ENCODE measurements at regions not wholly inside any gene's neighbourhood (a gene's known extent, or its start where the extent isn't known, plus 50 kb on each side); places are given as distances from the start of the nearest gene placed in this dataset.
"Not testable (repeated sequence)": the region's sequence is repeated elsewhere in the genome, so short reads cannot be mapped to it uniquely, and the experiment has no call there.

DNA sequence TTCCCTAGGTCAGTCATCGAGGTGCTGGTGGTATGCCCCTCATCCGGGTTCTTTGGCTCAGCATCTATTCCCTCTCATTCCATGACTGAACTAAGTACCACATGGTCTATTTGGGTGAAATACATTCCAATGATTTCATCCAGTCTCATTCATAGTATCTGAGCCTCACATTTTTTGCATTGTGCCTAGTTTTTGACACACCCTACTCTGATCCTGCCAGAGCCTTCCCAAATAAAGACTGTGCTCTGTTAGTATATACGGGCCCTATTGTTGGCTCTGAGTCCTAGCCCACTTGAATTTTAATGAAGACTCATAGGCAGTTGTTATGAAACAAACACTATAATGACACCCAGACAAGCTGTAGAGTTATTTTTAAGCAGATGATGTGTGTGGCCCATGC lies 740.7 kb downstream of the CETN3 start:
- DNase-seq (ENCODE audit: low read depth, low spot score), result no peak

DNA sequence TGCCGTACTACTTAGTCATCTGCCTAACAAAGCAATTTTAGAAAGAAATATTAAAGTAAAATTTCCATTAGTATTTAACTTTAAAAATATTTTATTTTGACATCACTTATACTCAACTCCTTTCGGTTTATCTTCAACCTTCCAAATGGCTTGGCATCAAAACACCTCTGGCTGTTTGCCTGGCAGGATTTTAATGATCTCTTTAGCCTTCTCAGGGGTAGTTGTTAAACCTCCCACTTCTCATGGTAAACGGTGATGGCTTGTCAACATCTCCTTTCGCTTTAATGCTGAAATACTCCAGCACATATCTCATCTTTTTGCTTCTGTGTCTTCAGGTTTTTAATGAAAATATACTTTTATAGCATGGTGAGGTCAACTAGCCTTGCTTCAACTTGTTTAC lies 747.1 kb downstream of the CETN3 start:
- DNase-seq (ENCODE audit: low read depth, low spot score), result no peak

DNA sequence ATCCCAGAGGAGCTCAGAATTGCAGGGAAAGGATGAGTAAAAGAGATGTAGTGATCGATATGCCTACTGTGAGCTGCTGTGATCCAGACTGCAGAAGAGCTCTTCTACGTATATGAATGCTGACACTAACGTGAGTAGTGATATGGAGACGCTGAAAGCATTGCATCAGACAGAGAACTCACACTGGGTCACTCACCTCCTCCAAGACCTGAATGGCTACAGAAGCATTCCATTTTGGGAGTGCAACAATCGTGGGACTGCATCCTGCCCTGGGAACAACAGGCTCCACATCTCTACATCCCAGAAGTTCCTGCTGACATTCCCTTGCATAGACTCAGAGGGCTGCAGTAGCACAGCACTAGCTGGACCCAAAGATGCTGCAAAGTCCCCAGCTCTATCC lies 755.9 kb upstream of the MEF2C start:
- no peak for DNase-seq (ENCODE audit: low read depth, low spot score)

DNA sequence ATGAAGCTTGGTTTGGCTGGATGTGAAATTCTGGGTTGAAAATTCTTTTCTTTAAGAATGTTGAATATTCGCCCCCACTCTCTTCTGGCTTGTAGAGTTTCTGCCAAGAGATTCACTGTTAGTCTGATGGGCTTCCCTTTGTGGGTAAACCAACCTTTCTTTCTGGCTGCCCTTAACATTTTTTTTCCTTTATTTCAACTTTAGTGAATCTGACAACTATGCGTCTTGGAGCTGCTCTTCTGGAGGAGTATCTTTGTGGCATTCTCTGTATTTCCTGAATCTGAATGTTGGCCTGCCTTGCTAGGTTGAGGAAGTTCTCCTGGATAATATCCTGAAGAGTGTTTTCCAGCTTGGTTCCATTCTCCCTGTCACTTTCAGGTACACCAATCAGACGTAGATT lies 751.2 kb upstream of the MEF2C start:
- DNase-seq (ENCODE audit: low read depth, low spot score), result not testable (repeated sequence)

DNA sequence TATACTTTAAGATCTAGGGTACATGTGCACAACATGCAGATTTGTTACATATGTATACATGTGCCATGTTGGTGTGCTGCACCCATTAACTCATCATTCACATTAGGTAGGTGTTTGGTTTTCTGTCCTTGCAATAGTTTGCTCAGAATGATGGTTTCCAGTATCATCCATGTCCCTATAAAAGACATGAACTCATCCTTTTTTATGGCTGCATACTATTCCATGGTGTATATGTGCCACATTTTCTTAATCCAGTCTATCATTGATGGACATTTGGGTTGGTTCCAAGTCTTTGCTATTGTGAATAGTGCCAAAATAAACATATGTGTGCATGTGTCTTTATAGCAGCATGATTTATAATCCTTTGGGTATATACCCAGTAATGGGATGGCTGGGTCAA lies 747.1 kb upstream of the MEF2C start:
- not testable (repeated sequence) for DNase-seq (ENCODE audit: low read depth, low spot score)

DNA sequence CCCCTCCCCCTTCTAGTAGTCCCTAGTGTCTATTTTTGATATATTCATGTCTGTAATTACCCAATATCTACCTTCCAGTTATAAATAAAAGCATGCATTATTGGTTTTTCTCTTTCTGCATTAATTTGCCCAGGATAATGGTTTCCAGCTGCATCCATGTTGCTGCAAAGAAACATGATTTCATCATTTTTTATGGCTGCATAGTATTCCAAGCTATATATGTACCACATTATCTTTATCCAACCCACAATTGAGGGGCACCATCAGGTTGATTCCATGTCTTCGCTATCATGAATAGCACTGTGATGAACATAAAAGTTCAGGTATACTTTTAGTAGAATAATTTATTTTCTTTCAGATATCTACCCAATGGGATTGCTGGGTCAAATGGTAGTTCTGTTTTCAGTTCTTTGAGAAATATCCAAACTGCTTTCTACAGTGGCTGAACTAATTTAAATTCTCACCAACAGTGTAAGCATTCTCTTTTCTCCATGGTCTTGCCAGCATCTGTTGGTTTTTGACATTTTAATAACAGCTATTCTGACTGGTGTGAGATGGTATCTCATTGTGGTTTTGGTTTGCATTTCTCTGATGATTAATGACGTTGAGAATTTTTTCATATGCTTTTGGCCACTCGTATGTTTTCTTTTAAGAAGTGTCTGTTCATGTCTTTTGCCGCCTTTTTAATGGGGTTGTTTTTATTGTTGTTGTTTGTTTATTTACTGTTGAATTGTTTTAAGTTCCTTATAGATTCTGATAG lies 746.1 kb upstream of the MEF2C start:
- no peak for DNase-seq (ENCODE audit: low read depth, low spot score)

DNA sequence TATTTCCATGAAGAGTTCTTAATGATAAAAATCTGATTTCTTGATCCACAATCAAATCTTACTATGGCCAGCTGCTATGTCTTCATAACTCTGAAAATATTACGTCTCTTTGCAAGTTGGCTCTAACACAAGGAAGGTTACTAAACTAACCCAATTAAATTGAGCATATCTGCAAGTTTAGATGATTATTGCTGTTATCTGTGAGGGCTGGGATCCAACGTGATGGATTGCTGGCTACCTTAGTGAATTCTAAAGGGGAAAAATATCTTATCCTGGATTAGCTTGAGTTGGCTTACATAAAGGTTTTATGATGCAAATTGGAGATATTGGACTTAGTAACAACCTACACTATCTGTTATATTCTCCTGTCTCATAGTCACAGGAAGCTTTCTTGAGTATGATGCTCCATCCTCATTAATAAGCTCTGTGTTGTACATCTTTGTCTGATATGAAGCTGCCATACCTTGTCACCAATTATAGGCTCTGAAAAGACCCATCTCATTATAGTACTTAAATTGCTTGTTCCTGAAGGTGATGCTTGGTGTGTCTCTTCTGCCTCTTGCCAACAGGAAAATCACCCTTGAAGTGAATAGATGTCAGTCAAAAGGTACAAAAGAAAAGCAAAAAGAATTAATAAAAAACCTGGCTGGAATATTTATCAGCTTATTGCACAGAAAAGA lies 733.0 kb upstream of the MEF2C start:
- no peak for DNase-seq (ENCODE audit: low read depth, low spot score)

DNA sequence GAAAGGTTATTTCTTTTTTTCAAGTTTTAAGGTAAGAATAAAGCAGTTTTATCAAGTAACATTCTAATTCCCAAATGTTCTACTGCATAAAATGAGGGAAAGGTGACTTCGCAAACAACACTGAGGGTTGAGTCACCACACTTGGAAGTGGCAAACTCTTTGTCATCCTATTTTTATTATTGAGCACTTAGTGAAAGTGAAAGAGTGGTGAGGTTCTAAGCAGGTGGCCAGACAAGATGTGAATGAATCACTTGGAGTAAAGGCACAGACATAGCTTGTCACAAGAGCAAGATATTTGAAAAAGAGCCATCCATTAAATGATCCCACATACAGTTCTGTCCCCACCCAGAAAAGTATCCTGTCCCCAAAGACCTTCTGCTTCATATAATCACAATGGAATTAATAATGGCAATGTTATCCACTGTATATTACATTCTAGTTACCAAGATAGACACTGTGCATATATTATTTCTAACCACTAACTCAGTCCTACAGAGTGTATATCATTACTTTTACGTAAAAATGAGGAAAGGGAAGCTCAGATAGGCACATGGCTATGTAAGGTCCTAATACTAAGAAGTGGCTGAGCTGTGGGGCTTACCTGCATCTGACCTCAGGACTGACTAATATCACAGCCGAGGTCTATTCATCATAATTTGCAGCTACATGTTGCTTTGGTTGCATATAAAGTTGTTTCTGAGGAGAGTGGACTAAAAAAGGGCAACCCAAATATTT lies 730.4 kb upstream of the MEF2C start:
- DNase-seq (ENCODE audit: low read depth, low spot score), result no peak

DNA sequence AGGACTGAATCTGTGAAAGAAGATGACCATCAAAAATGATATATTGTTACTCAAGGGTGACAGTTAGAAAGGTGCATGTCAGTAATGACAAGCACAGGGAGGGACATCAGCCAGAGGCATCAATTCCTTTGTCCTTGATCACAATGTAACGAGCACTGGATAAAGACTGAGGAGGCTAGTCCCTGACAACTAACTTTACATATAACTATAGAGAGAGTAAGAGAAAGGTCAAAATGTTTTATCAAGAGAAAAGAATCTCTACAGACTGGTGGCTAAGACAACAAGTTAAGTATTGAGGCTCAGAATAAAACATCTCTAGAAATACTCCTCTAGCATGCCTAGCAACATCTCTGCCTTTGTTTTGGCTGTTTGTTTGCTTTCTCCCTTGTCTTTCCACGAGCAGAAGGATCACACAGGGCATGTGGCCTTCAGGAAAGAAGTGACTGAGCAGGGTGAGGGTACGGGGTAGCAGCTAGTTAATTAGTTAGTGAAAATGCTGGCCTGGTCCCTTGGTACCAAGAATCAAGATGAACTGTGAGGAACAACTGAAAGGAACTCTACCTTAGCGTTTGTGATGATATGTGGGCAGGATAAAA lies 724.1 kb upstream of the MEF2C start:
- no peak for DNase-seq (ENCODE audit: low read depth, low spot score)

DNA sequence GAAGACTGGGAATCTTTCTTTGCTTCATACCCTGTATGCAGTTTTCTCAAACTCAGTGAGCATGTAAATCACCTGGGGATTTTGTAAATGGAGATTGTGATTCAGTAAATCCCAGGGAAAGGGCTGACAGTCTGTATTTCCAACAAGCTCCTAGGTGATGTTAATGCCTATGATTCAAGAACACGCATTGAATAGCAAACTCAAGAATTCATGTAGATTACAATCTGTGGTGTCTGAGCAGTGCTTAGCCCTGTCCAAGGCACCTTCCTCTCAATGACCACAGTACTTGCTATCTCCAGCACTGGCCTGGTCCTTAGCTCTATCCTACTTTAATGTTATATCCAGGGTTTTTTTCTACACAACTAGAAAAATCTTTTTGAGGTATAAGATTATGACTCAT lies 721.4 kb upstream of the MEF2C start:
- no peak for DNase-seq (ENCODE audit: low read depth, low spot score)

DNA sequence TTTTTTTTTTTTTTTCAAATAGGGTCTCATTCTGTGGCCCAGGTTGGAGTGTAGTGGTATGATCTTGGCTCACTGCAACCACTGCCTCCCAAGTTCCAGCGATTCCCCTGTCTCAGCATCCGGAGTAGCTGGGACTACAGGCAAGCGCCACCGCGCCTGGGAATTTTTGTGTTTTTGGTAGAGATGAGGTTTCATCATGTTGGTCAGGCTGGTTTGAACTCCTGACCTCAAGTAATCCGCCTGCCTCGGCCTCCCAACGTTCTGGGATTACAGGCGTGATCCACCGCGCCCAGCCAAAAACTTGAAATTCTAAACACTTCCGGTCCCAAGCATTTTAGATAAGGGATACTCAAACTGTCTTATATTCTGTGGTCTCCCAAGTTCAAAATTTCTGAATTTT lies 718.9 kb upstream of the MEF2C start:
- DNase-seq (ENCODE audit: low read depth, low spot score), result no peak

DNA sequence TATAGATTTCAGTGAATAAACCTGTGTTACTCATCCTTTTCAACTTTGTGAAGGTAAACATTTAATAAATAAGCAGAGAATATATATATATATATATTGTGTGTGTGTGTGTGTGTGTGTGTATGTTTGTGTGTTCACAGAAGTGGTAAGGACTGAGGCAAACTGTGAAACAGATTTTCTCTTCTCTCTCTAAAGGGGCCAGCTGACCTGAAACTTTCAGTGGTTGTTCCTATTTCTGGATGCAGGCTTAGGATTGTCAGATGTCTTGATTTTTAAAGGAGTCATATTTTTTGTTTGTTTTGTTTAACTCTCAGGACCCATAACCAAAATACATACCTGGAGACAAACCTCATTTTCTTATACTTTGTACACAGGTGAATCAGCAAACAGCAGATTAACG lies 714.9 kb upstream of the MEF2C start:
- no peak for DNase-seq (ENCODE audit: low read depth, low spot score)

DNA sequence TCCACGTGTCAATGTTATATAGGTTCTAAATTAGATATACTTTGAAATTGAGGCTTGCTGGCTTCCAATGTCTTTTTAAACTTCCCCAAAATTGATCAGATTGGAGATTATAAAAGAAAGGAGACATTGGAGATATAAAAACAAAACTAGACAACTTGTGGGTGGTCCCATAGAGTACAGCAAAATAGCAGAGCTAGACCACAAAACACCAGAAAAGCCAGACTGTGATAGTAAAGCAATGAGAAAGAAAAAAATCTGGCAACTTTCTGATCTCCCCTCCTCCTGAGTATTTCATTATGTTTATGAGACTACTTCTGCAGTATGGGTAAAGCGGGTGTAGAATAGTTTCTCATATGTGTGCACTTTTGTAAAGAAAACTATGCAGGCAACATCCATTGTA lies 713.8 kb upstream of the MEF2C start:
- DNase-seq (ENCODE audit: low read depth, low spot score), result no peak

DNA sequence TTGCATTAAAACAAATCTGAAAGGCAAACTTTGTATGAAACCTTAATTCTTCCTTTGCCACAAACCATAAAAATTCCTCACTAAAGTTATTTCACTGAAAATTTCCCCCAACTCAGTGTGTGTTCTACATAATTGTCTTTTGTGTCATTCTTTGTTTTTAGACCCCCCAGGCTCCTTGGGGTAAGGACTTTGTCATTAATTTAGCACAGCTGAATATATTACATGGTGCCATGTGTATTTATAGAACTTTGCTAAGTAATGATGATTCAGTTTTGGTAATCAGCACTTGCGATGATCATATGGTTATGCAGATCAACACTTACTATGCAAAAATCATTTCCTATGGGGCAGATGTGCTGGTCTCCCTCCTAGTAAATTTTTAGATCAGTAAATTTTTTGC lies 712.1 kb upstream of the MEF2C start:
- no peak for DNase-seq (ENCODE audit: low read depth, low spot score)

DNA sequence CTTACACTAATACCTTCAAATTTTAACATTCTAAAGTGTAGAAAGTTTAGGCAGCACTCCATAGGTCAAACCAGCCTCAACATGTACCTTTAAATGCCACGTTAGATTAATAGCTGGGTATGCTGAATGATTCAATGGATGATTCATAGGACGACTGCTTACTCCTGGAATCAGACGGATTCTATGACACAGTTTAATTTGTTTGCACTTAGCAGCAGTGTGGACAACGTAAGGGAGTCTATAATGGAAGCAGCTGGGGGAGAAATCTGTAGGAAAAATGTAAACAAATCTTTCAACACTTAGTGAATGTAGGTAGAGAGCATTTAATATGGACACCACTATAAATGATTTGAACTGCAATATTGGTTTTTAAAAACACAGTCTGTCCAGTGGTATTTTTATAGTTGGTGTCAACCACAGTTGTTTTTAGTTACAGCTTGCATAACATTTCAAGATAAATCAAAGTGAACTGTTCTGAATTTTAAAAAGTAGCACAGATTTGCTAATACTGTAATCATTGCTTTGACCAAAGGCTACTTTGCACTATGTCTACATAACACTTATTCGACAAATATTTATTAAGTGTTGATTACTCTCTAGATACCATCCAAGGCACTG lies 701.5 kb upstream of the MEF2C start:
- DNase-seq (ENCODE audit: low read depth, low spot score), result no peak

DNA sequence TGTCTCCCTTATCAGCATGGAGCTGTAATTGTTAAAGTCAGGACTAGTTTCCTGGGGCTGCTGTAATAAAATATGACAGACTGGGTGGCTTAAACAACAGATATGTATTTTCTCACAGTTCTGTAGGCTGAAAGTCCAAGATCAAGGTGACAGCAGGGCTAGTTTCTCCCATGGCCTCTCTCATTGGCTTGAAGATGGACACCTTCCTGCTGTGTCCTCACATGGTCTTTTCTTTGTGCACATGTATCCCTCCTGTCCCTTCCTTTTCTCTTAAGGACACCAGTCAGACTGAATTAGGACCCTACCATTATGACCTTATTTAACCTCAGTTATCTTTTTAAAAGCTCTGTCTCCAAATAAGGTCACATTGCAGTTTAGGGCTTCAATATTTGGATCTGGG lies 700.5 kb upstream of the MEF2C start:
- no peak for DNase-seq (ENCODE audit: low read depth, low spot score)

DNA sequence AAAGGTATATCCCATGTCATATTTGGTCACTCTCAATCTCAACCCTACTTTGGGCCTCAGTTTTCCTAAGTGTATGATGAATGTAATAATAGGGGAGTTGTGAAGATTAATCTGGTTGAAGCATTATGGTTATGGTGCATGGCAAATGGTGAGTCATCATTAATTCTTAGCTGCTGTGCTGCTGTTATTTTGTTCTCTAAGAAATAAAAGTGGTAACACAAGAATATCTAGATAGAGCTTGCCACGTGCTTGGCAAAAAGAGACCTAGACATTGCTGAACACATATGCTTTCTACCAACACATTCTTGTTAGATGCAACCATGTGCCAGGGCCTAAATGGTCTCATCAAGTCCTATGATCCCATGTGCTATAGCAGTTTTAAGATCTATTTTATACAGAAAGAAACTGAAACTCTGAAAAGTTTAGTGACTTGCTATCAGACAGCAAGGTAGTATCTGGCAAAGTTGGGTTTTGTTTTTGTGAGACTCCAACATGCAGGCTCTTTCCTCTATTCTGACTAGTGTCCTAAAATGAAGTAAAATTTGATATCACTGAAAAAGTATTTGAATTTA lies 699.9 kb upstream of the MEF2C start:
- DNase-seq (ENCODE audit: low read depth, low spot score), result no peak

DNA sequence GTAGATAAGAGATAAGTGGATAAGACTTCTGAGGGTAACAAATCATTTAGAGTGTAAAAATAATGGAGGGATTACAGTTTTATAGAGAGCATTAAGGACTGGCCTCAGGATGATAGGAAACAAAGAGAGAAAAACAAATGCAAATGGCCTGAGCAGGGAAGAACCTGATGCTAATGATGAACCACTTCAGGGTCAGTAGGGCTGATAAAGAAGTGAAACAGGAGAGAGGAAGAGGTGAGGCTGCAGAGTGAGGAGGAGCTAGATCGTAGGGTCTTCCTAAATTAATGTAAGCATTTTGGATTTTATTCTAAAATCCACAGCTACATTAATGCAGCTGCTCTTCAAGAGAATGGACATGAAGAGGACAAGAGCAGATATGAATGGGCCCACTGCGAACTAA lies 698.0 kb upstream of the MEF2C start:
- DNase-seq (ENCODE audit: low read depth, low spot score), result no peak

DNA sequence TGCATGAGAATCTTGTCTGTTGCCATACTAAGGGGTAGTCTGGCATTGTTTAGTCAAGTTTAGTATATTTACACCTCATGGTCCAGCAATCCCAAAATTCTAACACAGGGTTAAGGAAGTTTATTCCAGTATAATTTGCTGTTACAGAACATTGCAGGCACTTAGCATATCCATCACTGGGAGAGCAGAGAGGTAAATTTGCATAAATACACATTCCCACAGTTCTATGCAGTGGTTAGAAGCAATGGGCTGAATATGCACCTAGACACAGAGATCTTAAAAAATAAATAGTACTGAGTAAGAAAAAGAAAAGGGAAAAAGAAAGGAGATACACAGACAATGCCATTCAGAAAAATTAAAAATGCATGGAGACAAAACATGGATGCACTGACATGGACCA lies 692.3 kb upstream of the MEF2C start:
- DNase-seq (ENCODE audit: low read depth, low spot score), result no peak

DNA sequence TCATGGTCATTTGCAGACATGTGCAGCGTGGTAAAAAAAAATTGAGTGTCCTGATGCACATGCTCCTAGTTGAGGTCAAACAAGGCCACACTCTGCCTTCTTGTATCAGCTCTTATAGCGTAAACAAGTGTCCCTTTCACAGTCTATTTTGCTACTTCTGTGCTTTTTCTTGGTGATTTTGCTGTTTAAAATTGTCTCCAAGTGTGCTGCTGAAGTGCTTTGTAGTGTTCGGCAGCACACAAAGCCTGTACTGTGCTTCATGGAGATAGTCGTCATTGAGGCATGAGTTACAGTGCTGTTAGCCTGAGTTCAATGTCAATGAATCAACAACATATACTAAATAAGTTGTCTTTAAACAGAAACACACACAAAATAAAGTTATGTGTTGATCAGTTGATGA lies 690.4 kb upstream of the MEF2C start:
- DNase-seq (ENCODE audit: low read depth, low spot score), result no peak

DNA sequence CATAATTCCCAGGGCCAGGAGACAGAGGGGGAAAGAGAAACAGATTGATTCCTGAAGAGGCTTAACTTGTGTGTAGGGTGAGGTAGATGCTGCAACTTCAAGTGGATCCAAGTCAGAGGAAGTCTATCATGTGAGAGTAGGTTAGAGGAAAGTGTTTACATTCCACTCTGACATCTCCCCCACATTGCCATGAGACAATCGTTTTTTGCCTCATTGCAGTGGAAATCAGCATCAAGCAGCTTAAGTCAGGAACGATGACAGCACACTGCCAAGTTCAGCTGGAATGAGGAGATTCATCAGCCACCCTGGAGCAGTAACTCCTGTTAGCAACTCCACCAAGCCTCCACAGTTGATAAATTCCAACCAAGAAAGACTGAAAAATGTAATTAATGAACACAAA lies 689.7 kb upstream of the MEF2C start:
- DNase-seq (ENCODE audit: low read depth, low spot score), result no peak

DNA sequence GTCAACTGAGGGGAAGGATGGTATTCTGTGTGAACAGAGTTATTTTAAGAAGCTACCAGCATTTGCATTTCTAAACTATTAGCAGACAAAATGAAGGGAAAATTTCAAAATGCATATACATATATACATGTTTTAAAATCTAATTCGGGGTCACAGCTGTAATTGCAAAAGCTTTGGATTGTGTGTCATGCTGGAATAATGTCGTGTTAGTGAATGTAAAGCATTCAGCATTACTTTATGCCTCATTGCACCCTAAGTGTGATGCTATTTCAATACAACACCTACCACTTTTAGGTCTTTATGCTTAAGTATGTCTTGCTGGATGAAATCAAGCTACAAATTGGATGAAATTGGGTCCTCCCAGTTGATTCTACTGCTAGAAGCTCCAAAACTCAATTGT lies 687.6 kb upstream of the MEF2C start:
- no peak for DNase-seq (ENCODE audit: low read depth, low spot score)

Measured in smooth muscle cell of the brain vasculature (primary cell).